A549 (cell line): ENCODE measurements at regions not wholly inside any gene's neighbourhood (a gene's known extent, or its start where the extent isn't known, plus 50 kb on each side); places are given as distances from the start of the nearest gene placed in this dataset.

ENCODE experiments used
- ATAC-seq, 2 experiments: fragments of 200-7000 bp in 1 of 2; fragments of >200 bp in 1 of 2; cut with Nextera tagmentation in 1 of 2; cut with Tn5 transposase in 1 of 2; 3 replicates each; pipeline versions ENCODE4 v1.8.0 to v1.9.1; 2018 to 2020; ENCODE audit warnings: mild to moderate bottlenecking in 1 of 2, moderate library complexity in 1 of 2
- CTCF ChIA-PET: fragments of 300-600 bp; sonication (Branson Sonifier 250); formaldehyde crosslinking; extraction: SDS; loops from one replicate; lab custom pipeline; 2021; ENCODE audit warnings: antibody characterized with exemption, inconsistent platforms; lab: Yijun Ruan, JAX
- POLR2A ChIA-PET: fragments of 350-600 bp; formaldehyde crosslinking; extraction: SDS; loops from one replicate; lab custom pipeline; 2021; ENCODE audit warnings: antibody characterized with exemption, inconsistent platforms; lab: Yijun Ruan, JAX
- DNase-seq, 2 experiments: peaks; one replicate each; pipeline versions ENCODE4 v3.0.0 to v3.0.0-alpha.2; 2011 to 2016; ENCODE audit warnings: low read depth in 1 of 2, low spot score in 1 of 2
- FAIRE-seq: peaks from 2 replicates; lab custom pipeline; 2011; peaks lifted over from hg19 to GRCh38; lab: Jason Lieb, UNC
- H3K27ac ChIP-seq, 2 experiments: fragments of >200 bp; sonication (Bioruptor Twin); formaldehyde crosslinking; 3 replicates each; pipeline ENCODE4 v1.5.1; 2016 to 2017
- H3K4me1 ChIP-seq: fragments of >200 bp; sonication (Bioruptor Twin); formaldehyde crosslinking; 3 replicates; pipeline ENCODE4 v1.6.1; 2016
- H3K4me2 ChIP-seq: fragments of >200 bp; sonication (Bioruptor Twin); formaldehyde crosslinking; 3 replicates; pipeline ENCODE4 v1.6.1; 2016
- H3K4me3 ChIP-seq: fragments of >200 bp; sonication (Bioruptor Twin); formaldehyde crosslinking; 3 replicates; pipeline ENCODE4 v1.5.1; 2016
- H3K9me3 ChIP-seq: fragments of >200 bp; sonication (Bioruptor Twin); formaldehyde crosslinking; 3 replicates; pipeline ENCODE4 v1.6.1; 2016
- CBX8 ChIP-seq: fragments of 200-600 bp; sonication (generic); IDR thresholded peaks from 2 replicates; pipeline ENCODE4 v1.6.1; 2016
- CHD2 ChIP-seq: fragments of 150-350 bp; IDR thresholded peaks from 2 replicates; pipeline ENCODE4 v1.6.1; 2014; ENCODE audit warnings: low read length; ENCODE audit not compliant: partially characterized antibody
- ESRRA ChIP-seq: fragments of 150-350 bp; IDR thresholded peaks from 2 replicates; pipeline ENCODE4 v1.6.1; 2014; ENCODE audit warnings: mild to moderate bottlenecking, low read length, borderline replicate concordance
- FOSB ChIP-seq: fragments of 250-450 bp; sonication (Bioruptor Pico); IDR thresholded peaks from 2 replicates; pipeline ENCODE4 v1.5.0; 2020; ENCODE audit warnings: mild to moderate bottlenecking, moderate library complexity
- HOXA7 ChIP-seq: fragments of 250-450 bp; sonication (Bioruptor Pico); IDR thresholded peaks from 2 replicates; pipeline ENCODE4 v1.5.0; 2020; ENCODE audit warnings: mild to moderate bottlenecking, moderate library complexity
- HOXB13 ChIP-seq: fragments of 250-450 bp; sonication (Bioruptor Pico); IDR thresholded peaks from 2 replicates; pipeline ENCODE4 v1.5.0; 2020; ENCODE audit warnings: low read depth, mild to moderate bottlenecking, moderate library complexity
- MYC ChIP-seq: IDR thresholded peaks from 2 replicates; pipeline ENCODE4 v1.6.1; 2012; ENCODE audit warnings: mild to moderate bottlenecking, inconsistent platforms, low read length, improper control_type of control experiment, borderline replicate concordance
- NPAS2 ChIP-seq: fragments of 250-450 bp; sonication (Bioruptor Pico); IDR thresholded peaks from 2 replicates; pipeline ENCODE4 v1.8.0; 2022; ENCODE audit warnings: mild to moderate bottlenecking, moderate library complexity, borderline replicate concordance
- PHF8 ChIP-seq: fragments of 200-600 bp; sonication (generic); IDR thresholded peaks from 2 replicates; pipeline ENCODE4 v1.6.1; 2016; ENCODE audit warnings: low read depth, mild to moderate bottlenecking, antibody characterized with exemption, moderate library complexity, borderline replicate concordance
- RAD21 ChIP-seq, 2 experiments: fragments of >200 bp in 1 of 2; sonication (Bioruptor Twin) in 1 of 2; formaldehyde crosslinking in 1 of 2; IDR thresholded peaks in 1 of 2; conservative IDR thresholded peaks in 1 of 2; 2 replicates in 1 of 2; 3 replicates in 1 of 2; pipeline ENCODE4 v1.6.1; 2012 to 2018; ENCODE audit warnings: inconsistent platforms in 1 of 2
- RARB ChIP-seq: fragments of 250-450 bp; sonication (Bioruptor Pico); IDR thresholded peaks from 2 replicates; pipeline ENCODE4 v1.8.0; 2021; ENCODE audit warnings: mild to moderate bottlenecking, moderate library complexity
- RNF2 ChIP-seq: fragments of 200-600 bp; sonication (generic); IDR thresholded peaks from 2 replicates; pipeline ENCODE4 v1.6.1; 2016; ENCODE audit warnings: low read depth, mild to moderate bottlenecking, antibody characterized with exemption, moderate library complexity, borderline replicate concordance
- ZFP36 ChIP-seq: fragments of 450-650 bp; IDR thresholded peaks from 2 replicates; pipeline ENCODE4 v1.6.1; 2014; ENCODE audit warnings: borderline replicate concordance; ENCODE audit not compliant: partially characterized antibody
- ZSCAN20 ChIP-seq: fragments of 250-450 bp; sonication (Bioruptor Pico); IDR thresholded peaks from 2 replicates; pipeline ENCODE4 v1.8.0; 2022; ENCODE audit warnings: mild to moderate bottlenecking, moderate library complexity
- WGBS: methylation state at CpG from one replicate; pipeline ENCODE4 v1.1.6; 2017; ENCODE audit errors: missing lambda C conversion rate; 5-methylcytosine and 5-hydroxymethylcytosine counted together
- TF ChIP-seq, protein P1 (sequence below): IDR thresholded peaks from 2 replicates; pipeline ENCODE4 v1.6.1; 2012; ENCODE audit warnings: low read depth, borderline replicate concordance
- TF ChIP-seq, protein P2 (sequence below): fragments of 200-600 bp; sonication (generic); IDR thresholded peaks from 2 replicates; pipeline ENCODE4 v1.6.1; 2016; ENCODE audit warnings: antibody characterized with exemption, mild to moderate bottlenecking, moderate library complexity
- TF ChIP-seq, protein P3 (sequence below): fragments of 150-350 bp; IDR thresholded peaks from 2 replicates; pipeline ENCODE4 v1.6.1; 2014; ENCODE audit warnings: low read depth, mild to moderate bottlenecking, low read length
- TF ChIP-seq, protein P4 (sequence below): fragments of >200 bp; sonication (Bioruptor Twin); formaldehyde crosslinking; IDR thresholded peaks from 3 replicates; pipeline ENCODE4 v1.5.1; 2016
- TF ChIP-seq, protein P5 (sequence below): fragments of 250-450 bp; sonication (Bioruptor Pico); IDR thresholded peaks from 2 replicates; pipeline ENCODE4 v1.5.0; 2020; ENCODE audit warnings: low read depth, mild to moderate bottlenecking, moderate library complexity

DNA sequence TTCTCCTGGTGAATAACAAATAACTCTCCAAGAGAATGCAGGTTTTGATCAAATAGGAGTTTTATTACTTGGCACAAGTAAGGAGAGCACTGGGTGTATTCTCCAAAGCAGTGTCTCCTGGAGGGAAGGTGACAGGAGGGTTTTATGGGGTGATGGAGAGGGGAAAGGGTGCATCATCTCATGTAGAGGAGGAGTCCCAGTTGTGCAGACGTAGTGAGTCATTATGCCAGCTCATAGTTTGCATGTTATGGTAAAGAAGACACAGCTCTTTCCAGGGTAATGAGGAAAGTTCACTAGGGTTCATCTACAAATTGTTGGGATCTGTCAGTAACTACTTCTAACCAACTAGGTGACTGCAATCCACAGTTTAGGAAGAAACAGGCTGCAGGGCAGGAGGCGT lies 347.9 kb upstream of the MEOX2 start:
- no peak for ATAC-seq
- no peak for TF ChIP-seq RAD21 (conservative IDR thresholded peaks at IDR 0.05 in 1 of 2, IDR thresholded peaks at IDR 0.05 in 1 of 2)
- TF ChIP-seq HOXA7 (CRISPR knock-in tag) = no peak
- no peak for TF ChIP-seq PHF8
- TF ChIP-seq, protein P1, sequence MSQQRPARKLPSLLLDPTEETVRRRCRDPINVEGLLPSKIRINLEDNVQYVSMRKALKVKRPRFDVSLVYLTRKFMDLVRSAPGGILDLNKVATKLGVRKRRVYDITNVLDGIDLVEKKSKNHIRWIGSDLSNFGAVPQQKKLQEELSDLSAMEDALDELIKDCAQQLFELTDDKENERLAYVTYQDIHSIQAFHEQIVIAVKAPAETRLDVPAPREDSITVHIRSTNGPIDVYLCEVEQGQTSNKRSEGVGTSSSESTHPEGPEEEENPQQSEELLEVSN = no peak
- TF ChIP-seq, protein P2, sequence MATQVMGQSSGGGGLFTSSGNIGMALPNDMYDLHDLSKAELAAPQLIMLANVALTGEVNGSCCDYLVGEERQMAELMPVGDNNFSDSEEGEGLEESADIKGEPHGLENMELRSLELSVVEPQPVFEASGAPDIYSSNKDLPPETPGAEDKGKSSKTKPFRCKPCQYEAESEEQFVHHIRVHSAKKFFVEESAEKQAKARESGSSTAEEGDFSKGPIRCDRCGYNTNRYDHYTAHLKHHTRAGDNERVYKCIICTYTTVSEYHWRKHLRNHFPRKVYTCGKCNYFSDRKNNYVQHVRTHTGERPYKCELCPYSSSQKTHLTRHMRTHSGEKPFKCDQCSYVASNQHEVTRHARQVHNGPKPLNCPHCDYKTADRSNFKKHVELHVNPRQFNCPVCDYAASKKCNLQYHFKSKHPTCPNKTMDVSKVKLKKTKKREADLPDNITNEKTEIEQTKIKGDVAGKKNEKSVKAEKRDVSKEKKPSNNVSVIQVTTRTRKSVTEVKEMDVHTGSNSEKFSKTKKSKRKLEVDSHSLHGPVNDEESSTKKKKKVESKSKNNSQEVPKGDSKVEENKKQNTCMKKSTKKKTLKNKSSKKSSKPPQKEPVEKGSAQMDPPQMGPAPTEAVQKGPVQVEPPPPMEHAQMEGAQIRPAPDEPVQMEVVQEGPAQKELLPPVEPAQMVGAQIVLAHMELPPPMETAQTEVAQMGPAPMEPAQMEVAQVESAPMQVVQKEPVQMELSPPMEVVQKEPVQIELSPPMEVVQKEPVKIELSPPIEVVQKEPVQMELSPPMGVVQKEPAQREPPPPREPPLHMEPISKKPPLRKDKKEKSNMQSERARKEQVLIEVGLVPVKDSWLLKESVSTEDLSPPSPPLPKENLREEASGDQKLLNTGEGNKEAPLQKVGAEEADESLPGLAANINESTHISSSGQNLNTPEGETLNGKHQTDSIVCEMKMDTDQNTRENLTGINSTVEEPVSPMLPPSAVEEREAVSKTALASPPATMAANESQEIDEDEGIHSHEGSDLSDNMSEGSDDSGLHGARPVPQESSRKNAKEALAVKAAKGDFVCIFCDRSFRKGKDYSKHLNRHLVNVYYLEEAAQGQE = no peak
- TF ChIP-seq NPAS2 = no peak
- no peak for TF ChIP-seq ZSCAN20
- no peak for TF ChIP-seq MYC
- no peak for TF ChIP-seq ESRRA
- TF ChIP-seq, protein P3, sequence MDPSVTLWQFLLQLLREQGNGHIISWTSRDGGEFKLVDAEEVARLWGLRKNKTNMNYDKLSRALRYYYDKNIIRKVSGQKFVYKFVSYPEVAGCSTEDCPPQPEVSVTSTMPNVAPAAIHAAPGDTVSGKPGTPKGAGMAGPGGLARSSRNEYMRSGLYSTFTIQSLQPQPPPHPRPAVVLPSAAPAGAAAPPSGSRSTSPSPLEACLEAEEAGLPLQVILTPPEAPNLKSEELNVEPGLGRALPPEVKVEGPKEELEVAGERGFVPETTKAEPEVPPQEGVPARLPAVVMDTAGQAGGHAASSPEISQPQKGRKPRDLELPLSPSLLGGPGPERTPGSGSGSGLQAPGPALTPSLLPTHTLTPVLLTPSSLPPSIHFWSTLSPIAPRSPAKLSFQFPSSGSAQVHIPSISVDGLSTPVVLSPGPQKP = no peak
- TF ChIP-seq, protein P4, sequence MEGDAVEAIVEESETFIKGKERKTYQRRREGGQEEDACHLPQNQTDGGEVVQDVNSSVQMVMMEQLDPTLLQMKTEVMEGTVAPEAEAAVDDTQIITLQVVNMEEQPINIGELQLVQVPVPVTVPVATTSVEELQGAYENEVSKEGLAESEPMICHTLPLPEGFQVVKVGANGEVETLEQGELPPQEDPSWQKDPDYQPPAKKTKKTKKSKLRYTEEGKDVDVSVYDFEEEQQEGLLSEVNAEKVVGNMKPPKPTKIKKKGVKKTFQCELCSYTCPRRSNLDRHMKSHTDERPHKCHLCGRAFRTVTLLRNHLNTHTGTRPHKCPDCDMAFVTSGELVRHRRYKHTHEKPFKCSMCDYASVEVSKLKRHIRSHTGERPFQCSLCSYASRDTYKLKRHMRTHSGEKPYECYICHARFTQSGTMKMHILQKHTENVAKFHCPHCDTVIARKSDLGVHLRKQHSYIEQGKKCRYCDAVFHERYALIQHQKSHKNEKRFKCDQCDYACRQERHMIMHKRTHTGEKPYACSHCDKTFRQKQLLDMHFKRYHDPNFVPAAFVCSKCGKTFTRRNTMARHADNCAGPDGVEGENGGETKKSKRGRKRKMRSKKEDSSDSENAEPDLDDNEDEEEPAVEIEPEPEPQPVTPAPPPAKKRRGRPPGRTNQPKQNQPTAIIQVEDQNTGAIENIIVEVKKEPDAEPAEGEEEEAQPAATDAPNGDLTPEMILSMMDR = no peak
- no peak for TF ChIP-seq CHD2
- TF ChIP-seq HOXB13 = no peak
- TF ChIP-seq, protein P5, sequence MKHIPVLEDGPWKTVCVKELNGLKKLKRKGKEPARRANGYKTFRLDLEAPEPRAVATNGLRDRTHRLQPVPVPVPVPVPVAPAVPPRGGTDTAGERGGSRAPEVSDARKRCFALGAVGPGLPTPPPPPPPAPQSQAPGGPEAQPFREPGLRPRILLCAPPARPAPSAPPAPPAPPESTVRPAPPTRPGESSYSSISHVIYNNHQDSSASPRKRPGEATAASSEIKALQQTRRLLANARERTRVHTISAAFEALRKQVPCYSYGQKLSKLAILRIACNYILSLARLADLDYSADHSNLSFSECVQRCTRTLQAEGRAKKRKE (CRISPR knock-in tag) = no peak
- TF ChIP-seq ZFP36 = no peak
- TF ChIP-seq CBX8 = no peak
- TF ChIP-seq FOSB (CRISPR knock-in tag) = no peak
- no peak for TF ChIP-seq RARB (CRISPR knock-in tag)
- TF ChIP-seq RNF2 = no peak
- TF ChIP-seq, all 56 proteins: peak for 0
- no peak overlapping the region for H3K27ac ChIP-seq
- DNase-seq = no peak
- CTCF ChIA-PET = no interaction called here
- no peaks in the 10 kb centered on the region for H3K4me1 ChIP-seq
- WGBS = 38% methylated on average over 2 of the region's 2 CpGs
- FAIRE-seq = no peak
- H3K9me3 ChIP-seq = no peaks in the 10 kb centered on the region
- no peak overlapping the region for H3K4me3 ChIP-seq
- POLR2A ChIA-PET = no interaction called here
- no peak overlapping the region for H3K4me2 ChIP-seq
